PC-9 (cell line): ENCODE measurements at regions not wholly inside any gene's neighbourhood (a gene's known extent, or its start where the extent isn't known, plus 50 kb on each side); places are given as distances from the start of the nearest gene placed in this dataset.

ENCODE experiments used
- BruUV-seq: library from RNA; stranded (reverse); fragments of 400-500 nt; replicated peaks from 2 replicates; lab custom pipeline; 2021; lab: Mats Ljungman, UMichigan
- CTCF ChIA-PET: fragments of 300-600 bp; sonication (Branson Sonifier 250); formaldehyde crosslinking; loops from one replicate; lab custom pipeline; 2022; ENCODE audit warnings: antibody characterized with exemption; lab: Charles Lee
- POLR2A ChIA-PET: fragments of 300-600 bp; sonication (Branson Sonifier 250); formaldehyde crosslinking; loops from one replicate; lab custom pipeline; 2022; ENCODE audit warnings: antibody characterized with exemption; ENCODE audit not compliant: unreplicated experiment; lab: Charles Lee
- DNase-seq, 2 experiments: peaks; one replicate each; pipeline versions ENCODE4 v3.0.0 to v3.0.0-alpha.2; 2015 to 2022; ENCODE audit warnings: mixed read lengths in 1 of 2
- H2AFZ ChIP-seq: fragments of 200-600 bp; sonication (generic); 2 replicates; pipeline ENCODE4 v1.8.1; 2017; ENCODE audit warnings: antibody characterized with exemption
- H3F3A ChIP-seq: fragments of 200-600 bp; sonication (generic); 2 replicates; pipeline ENCODE4 v1.8.1; 2017; ENCODE audit warnings: antibody characterized with exemption, mild to moderate bottlenecking, low read depth; ENCODE audit not compliant: insufficient read depth
- H3K27ac ChIP-seq: fragments of 200-600 bp; sonication (generic); 2 replicates; pipeline ENCODE4 v1.6.1; 2016; ENCODE audit warnings: mixed run types
- H3K27me3 ChIP-seq: fragments of 200-600 bp; sonication (generic); 2 replicates; pipeline ENCODE4 v1.6.1; 2016; ENCODE audit warnings: low read depth, mixed run types; ENCODE audit not compliant: insufficient read depth
- H3K36me3 ChIP-seq: fragments of 200-600 bp; sonication (generic); 2 replicates; pipeline ENCODE4 v1.6.1; 2016; ENCODE audit warnings: low read depth, mixed run types
- H3K4me1 ChIP-seq: fragments of 200-600 bp; sonication (generic); replicated peaks from 2 replicates; pipeline ENCODE4 v1.6.1; 2016; ENCODE audit warnings: mixed run types; ENCODE audit not compliant: insufficient read depth
- H3K4me2 ChIP-seq: fragments of 200-600 bp; sonication (generic); 2 replicates; pipeline ENCODE4 v1.6.1; 2017; ENCODE audit warnings: mixed run types
- H3K4me3 ChIP-seq: fragments of 200-600 bp; sonication (generic); 2 replicates; pipeline ENCODE4 v1.6.1; 2016; ENCODE audit warnings: mixed run types
- H3K79me2 ChIP-seq: fragments of 200-600 bp; sonication (generic); 2 replicates; pipeline ENCODE4 v1.6.1; 2017; ENCODE audit warnings: low read depth, mixed run types
- H3K9me2 ChIP-seq: fragments of 200-600 bp; sonication (generic); 2 replicates; pipeline ENCODE4 v1.8.1; 2017; ENCODE audit warnings: mild to moderate bottlenecking; ENCODE audit not compliant: insufficient read depth
- H3K9me3 ChIP-seq: fragments of 200-600 bp; sonication (generic); 2 replicates; pipeline ENCODE4 v1.8.1; 2016; ENCODE audit warnings: low read depth; ENCODE audit not compliant: insufficient read depth
- H4K20me1 ChIP-seq: fragments of 200-600 bp; sonication (generic); 2 replicates; pipeline ENCODE4 v1.8.1; 2017; ENCODE audit not compliant: insufficient read depth
- CTCF ChIP-seq: fragments of 200-600 bp; sonication (generic); conservative IDR thresholded peaks from 2 replicates; pipeline ENCODE4 v1.6.1; 2017; ENCODE audit warnings: mixed run types, antibody characterized with exemption, mild to moderate bottlenecking, moderate library complexity
- EZH2 ChIP-seq: fragments of 200-600 bp; sonication (generic); IDR thresholded peaks from 2 replicates; pipeline ENCODE4 v1.8.0; 2017; ENCODE audit warnings: antibody characterized with exemption, low read depth
- intact Hi-C: fragments of 100-400 bp; cut with micrococcal nuclease; formaldehyde crosslinking; loops from one replicate; pipeline ENCODE4 v1.10.0; 2022; ENCODE audit not compliant: unreplicated experiment

GRCh38 chr5:86831128-86831527 is 213.4 kb downstream of the COX7C start:
- no peak overlapping the region for H3K27ac ChIP-seq
- no peaks in the 10 kb centered on the region for H3F3A ChIP-seq
- H3K9me2 ChIP-seq = no peaks in the 10 kb centered on the region
- H3K4me3 ChIP-seq = no peak overlapping the region
- H4K20me1 ChIP-seq = no peaks in the 10 kb centered on the region
- no peaks in the 10 kb centered on the region for H3K4me1 ChIP-seq
- H3K27me3 ChIP-seq = no peaks in the 10 kb centered on the region
- ChIA-PET CTCF (no interaction called here), POLR2A (no interaction called here)
- H3K36me3 ChIP-seq = no peaks in the 10 kb centered on the region
- intact Hi-C loops = no loop called here
- no TSS peak for BruUV-seq
- H3K9me3 ChIP-seq = no peaks in the 10 kb centered on the region
- H3K4me2 ChIP-seq = no peak overlapping the region
- no peak overlapping the region for H2AFZ ChIP-seq
- no peak for DNase-seq
- no peaks in the 10 kb centered on the region for H3K79me2 ChIP-seq
- TF ChIP-seq CTCF = no peak
- TF ChIP-seq EZH2 = no peak

- BruUV-seq = no TSS peak
- TF ChIP-seq CTCF = no peak
- TF ChIP-seq EZH2 = no peak
- H3K79me2 ChIP-seq = no peaks in the 10 kb centered on the region
Observed at GRCh38 chr5:86833868-86834267, 216.1 kb downstream of the COX7C start.

GRCh38 chr5:86837610-86838009 is 219.9 kb downstream of the COX7C start:
- no peaks in the 10 kb centered on the region for H3K27me3 ChIP-seq
- H3K4me2 ChIP-seq = no peak overlapping the region
- CTCF ChIA-PET = no interaction called here
- no peaks in the 10 kb centered on the region for H4K20me1 ChIP-seq
- no peak for DNase-seq
- H3K4me3 ChIP-seq = no peak overlapping the region
- POLR2A ChIA-PET = no interaction called here
- no peaks in the 10 kb centered on the region for H3K9me3 ChIP-seq
- H3K36me3 ChIP-seq = no peaks in the 10 kb centered on the region
- no peak overlapping the region for H3K27ac ChIP-seq
- H3K79me2 ChIP-seq = no peaks in the 10 kb centered on the region
- no peaks in the 10 kb centered on the region for H3K4me1 ChIP-seq
- H3F3A ChIP-seq = no peaks in the 10 kb centered on the region
- no peak overlapping the region for H2AFZ ChIP-seq
- H3K9me2 ChIP-seq = no peaks in the 10 kb centered on the region
- TF ChIP-seq CTCF (no peak), EZH2 (no peak)
- intact Hi-C loops = no loop called here
- BruUV-seq = no TSS peak

More at GRCh38 chr5:86833868-86834267, 216.1 kb downstream of the COX7C start:
- H3K27ac ChIP-seq = no peak overlapping the region
- H3K9me3 ChIP-seq = no peaks in the 10 kb centered on the region
- no peak for DNase-seq
- no peaks in the 10 kb centered on the region for H3F3A ChIP-seq
- H3K4me3 ChIP-seq = no peak overlapping the region
- H3K4me1 ChIP-seq = no peaks in the 10 kb centered on the region
- no peaks in the 10 kb centered on the region for H3K36me3 ChIP-seq
- H3K9me2 ChIP-seq = no peaks in the 10 kb centered on the region
- ChIA-PET CTCF (no interaction called here), POLR2A (no interaction called here)
- no peak overlapping the region for H3K4me2 ChIP-seq
- H3K27me3 ChIP-seq = no peaks in the 10 kb centered on the region
- intact Hi-C loops = no loop called here
- H2AFZ ChIP-seq = no peak overlapping the region
- H4K20me1 ChIP-seq = no peaks in the 10 kb centered on the region
